Islet of Langerhans (tissue), 1 donor: ENCODE measurements at regions not wholly inside any gene's neighbourhood (a gene's known extent, or its start where the extent isn't known, plus 50 kb on each side); places are given as distances from the start of the nearest gene placed in this dataset.
"Not testable (repeated sequence)": the region's sequence is repeated elsewhere in the genome, so short reads cannot be mapped to it uniquely, and the experiment has no call there.

ENCODE experiments used
- FAIRE-seq: peaks from one replicate; lab custom pipeline; 2011; peaks lifted over from hg19 to GRCh38; lab: Jason Lieb, UNC

DNA sequence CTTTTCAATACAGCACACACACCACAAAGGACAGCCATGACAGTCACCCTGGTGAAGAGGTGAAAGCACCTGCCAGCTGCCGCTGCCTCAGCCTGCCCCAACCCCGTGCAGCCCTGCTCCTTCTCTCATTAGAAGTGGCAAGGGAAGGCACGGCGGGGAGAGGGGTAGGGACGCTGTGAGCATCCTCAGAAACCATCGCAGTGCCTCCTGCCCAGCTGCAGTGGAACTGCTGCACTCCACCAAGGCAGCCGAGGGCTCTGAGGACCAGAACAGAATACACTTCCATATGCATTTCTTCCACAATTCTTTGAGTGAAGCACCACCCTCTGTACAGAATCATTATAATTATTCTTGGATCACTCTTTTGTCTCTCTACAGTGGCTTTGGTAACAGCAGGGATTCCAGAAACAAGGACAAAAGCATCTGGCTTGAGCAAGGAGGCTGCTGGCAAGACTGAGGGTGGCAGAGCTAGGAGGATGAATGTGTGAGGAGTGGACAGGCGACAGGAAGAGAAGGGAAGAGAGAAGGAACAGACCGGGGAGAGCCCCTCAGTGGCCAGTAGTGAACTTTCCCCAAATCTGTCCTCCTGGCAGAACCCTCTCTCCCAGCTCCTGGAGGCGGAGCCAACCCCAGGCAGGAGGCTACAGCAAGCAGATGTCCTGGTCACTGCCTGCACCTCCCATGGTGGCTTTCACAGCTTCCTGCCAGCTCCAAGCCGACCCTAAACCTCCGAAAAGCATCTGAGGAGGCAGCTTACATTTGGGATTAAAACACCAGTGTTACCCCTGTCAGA lies 73.2 kb downstream of the MTNR1A start:
- FAIRE-seq, result no peak

GRCh38 chr4:186475202-186475601 lies 80.2 kb downstream of the MTNR1A start:
- FAIRE-seq, result no peak

DNA sequence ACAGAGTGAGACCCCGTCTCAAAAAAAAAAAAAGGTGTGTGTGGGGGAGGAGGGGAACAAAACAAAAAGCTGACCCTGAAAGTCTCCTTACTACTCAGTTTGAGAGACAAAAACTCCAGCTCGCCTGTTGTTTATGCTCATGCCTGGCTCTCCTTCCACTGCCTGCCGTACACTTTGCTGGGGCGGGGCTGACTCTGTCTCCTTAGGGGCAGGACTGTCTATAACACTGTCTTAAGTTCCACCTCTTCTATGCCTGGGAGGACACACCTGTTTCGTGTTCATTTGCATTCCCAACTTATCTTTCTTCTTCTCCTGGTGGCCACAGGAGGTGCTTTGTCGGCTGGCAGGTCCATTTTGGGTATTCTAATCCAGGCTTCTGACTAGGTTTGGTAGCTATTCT lies 81.4 kb downstream of the MTNR1A start:
- FAIRE-seq, result no peak

- FAIRE-seq, result peak; percentile 84
Measured at GRCh38 chr4:186472948-186473347, 82.4 kb downstream of the MTNR1A start.

- no peak for FAIRE-seq
Measured at GRCh38 chr4:186471441-186471840, 83.9 kb downstream of the MTNR1A start.

GRCh38 chr4:186458050-186458449 lies 97.3 kb downstream of the MTNR1A start:
- FAIRE-seq, result no peak

DNA sequence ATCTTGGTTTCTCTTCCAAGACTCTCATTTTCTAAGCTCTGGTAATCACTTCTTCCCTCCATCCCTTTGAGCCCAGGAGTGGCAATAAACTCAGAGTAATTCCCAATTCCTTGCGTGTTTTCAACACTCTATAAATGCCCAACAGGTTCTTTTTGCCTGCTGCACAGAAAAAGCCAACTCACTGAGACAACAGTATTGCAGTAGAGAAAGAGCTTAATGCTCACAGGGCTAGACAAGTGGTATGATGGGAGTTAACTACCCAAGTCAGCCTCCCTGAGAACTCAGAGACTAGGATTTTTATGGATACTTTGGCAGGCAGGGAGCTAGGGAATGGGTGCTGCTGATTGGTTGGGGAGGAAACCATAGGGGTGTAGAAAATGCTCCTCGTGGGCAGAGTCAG lies 103.4 kb downstream of the MTNR1A start:
- FAIRE-seq, result no peak

DNA sequence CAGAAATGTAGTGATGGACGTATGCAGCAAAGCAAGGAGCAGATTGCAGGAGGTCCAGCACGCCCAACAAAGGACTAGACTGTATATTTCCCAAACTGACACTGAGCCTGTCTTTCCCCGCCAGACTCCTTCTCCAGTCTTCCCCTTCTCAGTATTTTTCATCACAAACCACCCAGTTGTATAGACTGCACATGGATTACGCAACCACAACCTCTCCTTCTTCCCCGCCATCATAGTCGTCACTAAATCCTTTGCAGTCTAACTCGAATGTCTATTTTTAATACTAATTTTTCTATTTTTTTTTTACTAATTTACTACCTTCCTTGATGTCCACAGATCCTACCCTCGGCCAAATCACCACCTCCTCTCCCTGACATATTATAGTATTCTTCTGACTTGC lies 105.4 kb downstream of the MTNR1A start:
- FAIRE-seq, result no peak

GRCh38 chr4:186445040-186445439 lies 110.3 kb downstream of the MTNR1A start:
- FAIRE-seq, result no peak

GRCh38 chr4:186441502-186441901 lies 113.9 kb downstream of the MTNR1A start:
- no peak for FAIRE-seq

- FAIRE-seq, result no peak
Measured at GRCh38 chr4:186428481-186428880, 126.9 kb downstream of the MTNR1A start.

DNA sequence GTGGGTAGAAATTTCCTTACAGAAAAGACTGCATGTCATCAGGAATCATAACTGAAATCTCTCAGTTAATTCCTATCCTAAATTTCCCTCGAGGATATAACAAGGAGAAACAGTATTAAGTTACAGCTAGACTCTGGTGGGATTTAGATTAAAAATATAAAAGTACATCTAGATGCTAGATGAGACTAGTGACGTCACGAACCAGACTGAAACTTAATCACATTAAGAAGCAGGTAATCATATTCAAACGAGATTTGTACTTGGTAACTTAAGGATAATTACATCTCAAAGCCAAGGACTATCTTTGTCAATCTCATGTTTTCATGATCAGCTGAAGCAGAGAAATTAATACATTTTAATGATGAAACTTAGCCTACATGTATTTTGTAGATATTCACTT lies 130.6 kb downstream of the MTNR1A start:
- no peak for FAIRE-seq

GRCh38 chr4:186422296-186422695 lies 133.1 kb downstream of the MTNR1A start:
- FAIRE-seq, result no peak

- FAIRE-seq, result no peak
Measured at GRCh38 chr4:186416451-186417060, 138.8 kb downstream of the MTNR1A start.

DNA sequence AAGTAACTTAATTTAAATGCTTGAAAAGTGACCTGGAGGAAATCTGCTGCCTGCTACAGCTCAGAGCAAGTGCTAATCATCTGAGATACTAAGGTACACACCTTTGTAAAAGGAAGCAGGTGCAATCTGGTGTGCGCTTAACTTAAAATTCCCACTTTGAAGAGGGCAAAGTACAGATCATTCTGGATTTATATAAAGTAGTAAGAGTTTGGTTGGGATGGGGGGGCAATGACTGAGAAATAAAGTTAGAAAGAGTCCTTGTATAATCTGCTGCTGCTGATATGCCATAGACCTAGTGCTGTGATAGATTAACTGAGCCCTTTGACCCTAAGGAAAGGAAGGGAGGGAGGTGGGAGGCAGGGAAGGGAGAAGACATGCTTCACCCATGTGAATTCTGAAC lies 141.0 kb downstream of the MTNR1A start:
- FAIRE-seq, result no peak

- no peak for FAIRE-seq
Measured at GRCh38 chr4:186405957-186406356, 140.0 kb downstream of the F11 start.

- no peak for FAIRE-seq
Measured at GRCh38 chr4:186404562-186405134, 138.7 kb downstream of the F11 start.

GRCh38 chr4:186400676-186401075 lies 134.7 kb downstream of the F11 start:
- FAIRE-seq, result no peak

- no peak for FAIRE-seq
Measured at GRCh38 chr4:186392017-186392416, 126.0 kb downstream of the F11 start.

GRCh38 chr4:186384328-186384727 lies 118.3 kb downstream of the F11 start:
- not testable (repeated sequence) for FAIRE-seq

- FAIRE-seq, result no peak
Measured at GRCh38 chr4:186368281-186368680, 102.3 kb downstream of the F11 start.

DNA sequence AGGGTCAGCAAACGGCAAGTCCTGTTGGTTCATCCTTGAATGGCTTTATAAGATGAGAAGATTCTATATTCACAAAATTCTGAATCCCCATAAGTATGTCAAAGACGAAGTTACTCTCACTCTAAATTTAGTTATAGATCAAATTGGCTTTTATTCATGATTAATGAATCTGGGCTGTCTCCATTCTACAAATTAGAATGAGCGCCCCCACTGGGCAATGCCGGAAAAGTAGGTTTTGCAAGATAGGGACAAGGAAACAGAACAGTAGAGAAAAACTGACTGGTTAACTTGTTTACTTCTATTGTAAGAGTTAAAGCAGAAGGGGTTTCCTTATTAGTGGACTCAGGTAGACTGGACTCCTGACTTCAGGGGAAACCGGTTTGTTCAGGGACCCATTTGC lies 100.3 kb downstream of the F11 start:
- no peak for FAIRE-seq

DNA sequence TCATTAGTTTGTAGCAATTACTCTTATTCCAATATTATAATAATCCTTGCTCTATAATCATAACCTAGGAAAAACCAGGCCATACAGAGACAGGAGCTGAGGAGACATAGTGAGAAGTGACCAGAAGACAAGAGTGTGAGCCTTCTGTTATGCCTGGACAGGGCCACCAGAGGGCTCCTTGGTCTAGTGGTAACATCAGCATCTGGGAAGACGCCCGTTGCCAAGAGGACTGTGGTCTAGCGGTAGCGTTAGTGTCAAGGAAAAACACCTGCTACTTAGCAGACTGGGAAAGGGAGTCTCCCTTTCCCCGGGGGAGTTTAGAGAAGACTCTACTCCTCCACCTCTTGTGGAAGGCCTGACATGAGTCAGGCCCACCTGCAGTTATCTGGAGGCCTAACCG lies 97.0 kb downstream of the F11 start:
- FAIRE-seq, result not testable (repeated sequence)

DNA sequence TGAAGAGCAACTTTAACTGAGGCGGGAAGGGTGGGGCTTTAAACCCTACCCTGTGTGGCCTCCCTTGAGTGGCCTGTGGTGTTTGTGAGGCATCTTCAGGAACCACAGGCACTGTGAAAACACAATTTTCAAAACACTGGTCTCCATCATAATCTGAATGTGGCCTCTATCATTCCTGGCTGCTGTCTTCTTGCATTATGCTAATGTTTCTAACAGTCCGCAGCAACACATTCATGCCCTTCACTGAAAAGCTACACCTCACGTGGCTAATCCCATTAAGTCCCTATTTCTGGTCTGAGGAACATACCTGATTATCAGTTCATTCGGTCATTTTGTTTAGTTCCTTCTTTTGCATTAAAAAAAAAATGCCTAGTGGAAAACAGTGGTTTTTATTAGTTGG lies 94.6 kb downstream of the F11 start:
- no peak for FAIRE-seq
